CD1c-positive myeloid dendritic cell (primary cell): ENCODE measurements at regions not wholly inside any gene's neighbourhood (a gene's known extent, or its start where the extent isn't known, plus 50 kb on each side); places are given as distances from the start of the nearest gene placed in this dataset.
"Not testable (repeated sequence)": the region's sequence is repeated elsewhere in the genome, so short reads cannot be mapped to it uniquely, and the experiment has no call there.

Source experiments
- DNase-seq: peaks from one replicate; pipeline ENCODE4 v3.0.0-alpha.2; 2016; ENCODE audit errors: extremely low spot score

GRCh38 chr21:35401476-35401875 is 352.4 kb upstream of the RUNX1 start:
- DNase-seq, result no peak

GRCh38 chr21:35400233-35400939 is 351.3 kb upstream of the RUNX1 start:
- peak; percentile 44 for DNase-seq

DNA sequence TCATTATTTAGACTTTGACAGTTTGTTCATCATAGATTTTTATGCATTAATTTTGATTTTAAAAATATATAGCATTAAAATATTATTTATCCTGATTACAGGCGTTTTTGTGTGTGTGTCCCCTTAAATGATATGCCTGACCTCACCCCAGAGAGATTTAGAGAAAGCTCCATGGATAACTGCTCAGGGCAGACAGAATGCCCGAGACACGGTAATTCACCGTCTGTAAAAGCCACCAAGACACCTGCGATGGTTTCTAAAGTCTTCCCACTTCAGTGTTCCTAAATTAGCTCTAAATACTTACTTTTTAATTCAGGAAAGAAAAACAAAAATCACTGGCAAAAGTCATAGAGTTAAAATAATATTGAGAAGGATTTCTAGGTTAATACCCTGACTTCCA is 350.6 kb upstream of the RUNX1 start:
- DNase-seq, result peak; percentile 3

- peak; percentile 33 for DNase-seq
Measured at GRCh38 chr21:35399002-35399530, 350.0 kb upstream of the RUNX1 start.

- peak; percentile 10 for DNase-seq
Measured at GRCh38 chr21:35398346-35398982, 349.4 kb upstream of the RUNX1 start.

- no peak for DNase-seq
Measured at GRCh38 chr21:35397781-35398180, 348.7 kb upstream of the RUNX1 start.

DNA sequence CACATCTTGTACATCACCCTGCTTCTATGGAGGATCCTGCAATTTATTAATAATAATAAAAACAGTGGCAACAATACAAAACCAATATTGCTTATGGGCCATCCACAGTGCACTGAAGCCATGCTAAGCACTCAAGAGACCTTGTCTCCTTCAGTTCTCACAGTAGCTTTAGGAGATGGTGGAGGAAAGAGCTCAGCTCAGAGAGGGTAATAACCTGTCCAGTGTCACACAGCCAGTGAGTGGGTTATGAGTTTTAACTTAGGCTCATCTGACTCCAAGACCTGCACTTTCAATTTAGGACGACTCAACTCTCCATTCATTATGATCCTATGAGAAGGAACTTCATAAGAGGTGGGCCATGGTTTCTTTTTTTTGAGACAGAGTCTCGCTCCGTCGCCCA is 347.6 kb upstream of the RUNX1 start:
- no peak for DNase-seq

- peak; percentile 40 for DNase-seq
Measured at GRCh38 chr21:35395728-35396127, 346.6 kb upstream of the RUNX1 start.

GRCh38 chr21:35394634-35395369 is 345.7 kb upstream of the RUNX1 start:
- no peak for DNase-seq

DNA sequence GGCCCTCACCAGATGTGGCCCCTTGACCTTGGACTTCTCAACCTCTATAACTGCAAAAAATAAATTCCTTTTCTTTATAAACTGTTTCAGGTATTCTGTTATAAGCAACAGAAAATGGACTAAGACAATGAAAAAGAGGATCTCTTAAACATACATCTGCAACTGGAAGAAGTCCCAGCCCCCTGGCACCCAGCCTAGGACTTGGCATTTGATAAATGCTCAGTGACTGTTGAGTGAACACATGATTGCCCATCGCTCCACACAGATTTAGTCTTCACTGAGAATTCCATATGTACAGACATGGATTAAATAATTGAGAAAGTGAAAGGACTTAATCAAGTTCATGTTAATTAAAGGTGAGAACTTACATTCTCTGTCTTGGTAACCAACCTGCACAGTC is 344.9 kb upstream of the RUNX1 start:
- no peak for DNase-seq

DNA sequence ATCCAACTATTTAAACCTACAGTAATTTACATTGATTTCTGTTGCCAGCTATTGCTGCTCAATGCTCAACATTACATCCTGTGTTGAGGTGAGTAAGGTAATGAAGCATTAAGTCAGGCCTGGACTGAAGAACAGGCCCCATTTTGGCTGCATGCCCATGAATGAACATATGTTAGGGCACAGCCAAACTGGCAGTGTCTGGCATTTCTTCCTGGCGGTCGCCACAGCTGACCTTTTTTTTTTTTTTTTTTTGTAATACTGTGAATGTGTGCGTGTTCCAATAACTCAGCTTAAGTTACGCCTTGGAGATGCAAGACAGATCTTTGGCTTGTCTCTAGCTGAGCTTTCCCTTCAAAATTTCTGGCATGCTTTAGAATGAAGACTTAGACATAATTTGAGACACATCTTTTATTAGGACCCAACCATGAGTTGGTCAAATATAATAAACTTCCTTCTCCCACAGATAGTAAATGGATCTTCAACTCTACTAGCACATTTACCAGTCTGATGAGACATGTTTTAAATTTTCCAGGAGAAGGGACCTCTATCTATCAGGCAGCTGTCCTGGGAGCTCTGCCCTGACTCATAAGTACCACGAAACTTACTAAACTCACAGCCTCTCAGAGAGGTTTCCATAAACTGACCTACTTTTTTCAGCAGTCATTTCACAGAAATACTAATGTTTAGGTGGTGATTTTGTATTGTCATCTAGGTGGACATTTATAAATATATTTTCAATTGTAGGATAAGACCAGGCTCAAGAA is 341.1 kb upstream of the RUNX1 start:
- no peak for DNase-seq

DNA sequence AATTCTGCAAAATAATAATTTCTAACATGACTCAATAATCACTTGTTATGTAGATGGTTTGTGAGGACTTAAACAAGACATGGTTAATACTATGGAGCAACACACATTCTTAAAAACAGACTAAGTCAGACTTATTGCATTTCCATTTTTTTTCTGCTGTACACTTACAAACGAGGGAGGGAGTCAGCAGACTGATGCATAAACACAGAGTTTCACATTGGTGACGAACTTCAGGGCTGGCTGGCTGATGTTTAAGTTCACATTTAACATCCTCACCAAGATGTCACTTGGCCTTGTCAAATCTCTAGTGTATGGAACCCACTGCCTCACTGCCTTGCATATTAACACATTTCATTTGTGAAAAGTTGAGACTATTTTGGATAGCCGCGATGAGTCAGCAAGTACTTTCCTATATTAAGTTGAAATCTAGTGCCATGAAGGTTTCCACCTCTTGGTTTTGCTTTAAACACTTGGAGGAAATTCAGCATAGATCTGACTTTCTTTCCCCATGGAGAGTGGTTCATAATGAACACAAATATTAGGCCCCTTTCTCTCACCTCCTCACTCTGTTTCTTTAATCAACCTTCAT is 337.5 kb upstream of the RUNX1 start:
- DNase-seq, result no peak

DNA sequence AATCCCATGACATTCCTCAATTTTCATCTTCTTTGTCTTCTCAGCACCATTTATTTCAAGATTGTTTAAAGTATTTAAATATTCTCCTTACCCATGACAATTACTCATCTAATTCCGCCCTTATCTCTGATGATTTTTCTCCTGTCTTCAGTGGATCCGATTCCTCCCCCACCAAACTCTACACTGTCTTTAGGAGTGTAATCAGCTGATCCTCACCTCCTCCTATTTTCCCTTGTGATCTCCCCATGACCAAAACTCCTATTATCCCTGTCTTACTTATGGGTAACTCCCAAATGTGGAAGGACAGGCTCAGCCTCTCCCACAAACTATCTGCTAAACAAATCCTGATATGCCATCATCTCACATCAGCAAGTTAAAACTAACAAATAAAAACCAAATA is 335.3 kb upstream of the RUNX1 start:
- no peak for DNase-seq

DNA sequence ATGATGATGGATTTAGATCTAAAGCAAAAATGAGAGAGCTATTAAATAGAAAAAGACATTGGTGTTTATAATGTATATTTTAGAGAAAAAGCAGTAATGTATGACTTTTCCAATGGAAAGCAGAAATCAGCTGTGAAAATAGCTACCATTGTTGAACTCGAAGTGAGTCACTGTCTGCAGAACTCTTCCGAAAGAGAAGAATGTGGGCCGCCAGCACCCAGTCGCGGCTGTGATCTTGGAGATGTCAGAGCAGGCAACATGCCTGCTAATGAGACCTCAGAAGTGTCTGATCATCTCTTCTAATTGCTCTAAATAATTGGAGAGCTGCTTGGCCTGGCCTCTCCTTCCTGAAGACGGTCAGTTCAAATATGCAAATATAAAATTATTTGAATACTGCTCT is 333.6 kb upstream of the RUNX1 start:
- no peak for DNase-seq

- DNase-seq, result no peak
Measured at GRCh38 chr21:35381743-35382310, 332.7 kb upstream of the RUNX1 start.

DNA sequence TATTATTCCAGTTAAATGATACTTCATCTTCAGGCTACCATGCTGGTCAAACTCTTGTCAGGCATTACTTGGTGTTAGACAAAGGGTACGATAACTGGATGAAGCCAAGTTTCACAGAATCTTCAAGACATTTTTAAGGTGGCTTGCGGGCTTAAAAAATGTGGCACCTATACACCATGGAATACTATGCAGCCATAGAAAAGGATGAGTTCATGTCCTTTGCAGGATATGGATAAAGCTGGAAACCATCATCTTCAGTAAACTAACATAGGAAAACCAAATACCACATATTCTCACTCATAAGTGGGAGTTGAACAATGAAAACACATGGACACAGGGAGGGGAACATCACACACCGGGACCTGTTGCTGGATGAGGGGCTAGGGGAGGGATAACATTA is 331.2 kb upstream of the RUNX1 start:
- not testable (repeated sequence) for DNase-seq

- DNase-seq, result no peak
Measured at GRCh38 chr21:35378881-35379280, 329.8 kb upstream of the RUNX1 start.

DNA sequence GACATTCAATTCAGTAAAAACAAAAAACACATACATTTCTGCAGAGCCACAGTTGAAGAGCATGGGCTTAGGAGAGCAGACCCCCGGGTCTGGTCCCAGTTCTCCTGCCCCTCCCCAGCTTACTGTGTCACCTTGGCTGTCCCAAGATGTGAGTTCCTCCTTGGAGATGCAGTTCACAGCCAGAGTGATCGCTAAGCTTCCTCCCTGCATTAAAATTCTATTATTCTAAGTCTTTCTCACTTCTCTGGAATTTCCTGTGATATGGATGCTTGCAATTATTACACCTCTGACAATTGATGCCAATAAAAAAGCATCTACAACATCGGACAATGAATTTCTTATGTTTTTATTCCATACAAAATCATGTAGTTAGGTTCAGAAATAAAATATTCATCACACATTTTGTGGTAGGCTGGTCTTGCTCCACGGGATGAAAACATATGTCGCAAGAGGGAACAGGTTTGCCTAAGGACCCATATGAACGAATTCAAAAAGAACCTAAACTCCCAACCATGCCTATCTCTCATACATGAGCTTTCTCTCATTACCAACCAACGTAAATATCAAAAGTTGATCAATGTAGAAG is 328.5 kb upstream of the RUNX1 start:
- no peak for DNase-seq

DNA sequence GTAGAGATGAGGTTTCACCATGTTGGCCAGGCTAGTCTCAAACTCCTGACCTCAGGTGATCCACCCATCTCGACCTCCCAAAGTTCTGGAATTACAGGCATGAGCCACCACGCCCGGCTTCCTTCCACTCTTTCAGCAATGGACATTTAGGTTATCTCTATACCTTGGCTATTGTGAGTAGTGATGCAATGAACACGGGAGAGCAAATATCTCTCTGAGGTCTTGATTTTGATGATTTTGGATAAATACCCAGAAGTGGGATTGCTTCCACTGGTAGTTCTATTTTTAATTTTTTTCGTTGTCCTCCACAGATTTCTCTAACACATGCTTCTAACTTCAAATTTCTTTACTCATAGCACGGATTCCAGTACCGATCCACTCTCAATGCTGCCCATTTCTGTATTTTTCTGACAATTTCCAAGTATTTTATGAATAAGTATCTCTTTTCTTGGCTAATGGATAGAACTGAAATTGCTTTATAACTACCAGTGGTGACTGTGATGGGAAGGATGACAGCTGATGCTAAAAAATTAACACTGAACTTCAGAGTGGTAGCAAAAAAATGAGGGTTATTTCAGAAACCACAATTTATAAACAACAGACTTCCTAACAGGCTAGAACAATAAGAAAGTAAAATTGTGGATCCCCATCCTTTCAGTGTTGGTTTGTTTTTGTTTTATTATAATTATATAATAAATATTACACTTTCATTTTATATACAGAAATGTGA is 327.5 kb upstream of the RUNX1 start:
- DNase-seq, result no peak

- DNase-seq, result no peak
Measured at GRCh38 chr21:35375115-35375514, 326.0 kb upstream of the RUNX1 start.
